D721Med (cell line): ENCODE measurements at regions not wholly inside any gene's neighbourhood (a gene's known extent, or its start where the extent isn't known, plus 50 kb on each side); places are given as distances from the start of the nearest gene placed in this dataset.
"Not testable (repeated sequence)": the region's sequence is repeated elsewhere in the genome, so short reads cannot be mapped to it uniquely, and the experiment has no call there.

Experiments
- DNase-seq: peaks from one replicate; pipeline ENCODE4 v3.0.0; 2011; ENCODE audit warnings: low spot score; ENCODE audit not compliant: insufficient read length
- FAIRE-seq: peaks from 2 replicates; lab custom pipeline; 2011; peaks lifted over from hg19 to GRCh38; lab: Jason Lieb, UNC
- CTCF ChIP-seq: IDR thresholded peaks from 2 replicates; pipeline ENCODE4 v1.5.1; 2012; ENCODE audit warnings: mild to moderate bottlenecking, control low read depth; ENCODE audit not compliant: insufficient read depth; ENCODE audit errors: missing control alignments

GRCh38 chr1:220942278-220942677 lies 63.0 kb downstream of the HLX start:
- DNase-seq = no peak
- no peak for TF ChIP-seq CTCF
- peak; percentile 16 for FAIRE-seq

- not testable (repeated sequence) for DNase-seq, FAIRE-seq
These were observed 63.7 kb downstream of the HLX start for GRCh38 chr1:220942914-220943313.

GRCh38 chr1:220943319-220943996 lies 64.2 kb downstream of the HLX start:
- no peak for DNase-seq
- FAIRE-seq = no peak
- TF ChIP-seq CTCF = no peak

GRCh38 chr1:220950576-220950975 lies 71.3 kb downstream of the HLX start:
- FAIRE-seq (peak; percentile 89), DNase-seq (no peak)
- TF ChIP-seq CTCF = no peak

- DNase-seq (no peak), FAIRE-seq (no peak)
- TF ChIP-seq CTCF = no peak
These were observed 73.9 kb downstream of the HLX start for GRCh38 chr1:220952961-220953643.

GRCh38 chr1:220954321-220955075 lies 75.3 kb downstream of the HLX start:
- DNase-seq (no peak), FAIRE-seq (peak; percentile 32)
- TF ChIP-seq CTCF = no peak

- TF ChIP-seq CTCF = no peak
- no peak for DNase-seq
- FAIRE-seq = no peak
These were observed 75.9 kb downstream of the HLX start for GRCh38 chr1:220955116-220955515.
